Trophoblast cell (in vitro differentiated cells and primary cell): ENCODE measurements at regions not wholly inside any gene's neighbourhood (a gene's known extent, or its start where the extent isn't known, plus 50 kb on each side); places are given as distances from the start of the nearest gene placed in this dataset.

Source experiments
- DNase-seq, 2 donors: peaks; one replicate each; pipeline ENCODE4 v3.0.0-alpha.2; 2016
- H2AFZ ChIP-seq: 2 replicates; pipeline ENCODE4 v1.6.1; 2013; ENCODE audit warnings: low read length, moderate library complexity, mild to moderate bottlenecking; ENCODE audit not compliant: insufficient read depth, poor library complexity
- H2AK5ac ChIP-seq: 2 replicates; pipeline ENCODE4 v1.6.1; 2013; ENCODE audit warnings: mild to moderate bottlenecking, low read length
- H2BK120ac ChIP-seq: 2 replicates; pipeline ENCODE4 v1.6.1; 2013; ENCODE audit warnings: low read length, mild to moderate bottlenecking, moderate library complexity; ENCODE audit not compliant: insufficient read depth, poor library complexity
- H2BK12ac ChIP-seq: 2 replicates; pipeline ENCODE4 v1.6.1; 2013; ENCODE audit warnings: mild to moderate bottlenecking, low read length, moderate library complexity
- H2BK5ac ChIP-seq: 2 replicates; pipeline ENCODE4 v1.6.1; 2013; ENCODE audit warnings: low read length, low read depth, moderate library complexity, mild to moderate bottlenecking; ENCODE audit not compliant: poor library complexity
- H3K14ac ChIP-seq: 2 replicates; pipeline ENCODE4 v1.6.1; 2013; ENCODE audit warnings: mild to moderate bottlenecking, low read length
- H3K18ac ChIP-seq: 2 replicates; pipeline ENCODE4 v1.6.1; 2013; ENCODE audit warnings: mild to moderate bottlenecking, low read length
- H3K23ac ChIP-seq: 2 replicates; pipeline ENCODE4 v1.6.1; 2013; ENCODE audit warnings: low read length
- H3K27ac ChIP-seq: 2 replicates; pipeline ENCODE4 v1.5.1; 2013; ENCODE audit warnings: low read depth, mild to moderate bottlenecking, inconsistent platforms, low read length, moderate library complexity
- H3K27me3 ChIP-seq: 2 replicates; pipeline ENCODE4 v1.6.1; 2013; ENCODE audit warnings: inconsistent platforms, mild to moderate bottlenecking, low read length, moderate library complexity; ENCODE audit not compliant: insufficient read depth
- H3K36me3 ChIP-seq, 2 experiments: 1 replicate in 1 of 2; 2 replicates in 1 of 2; pipeline ENCODE4 v1.6.1; 2013; ENCODE audit warnings: low read length in 2 of 2, mild to moderate bottlenecking in 2 of 2, moderate library complexity in 1 of 2; ENCODE audit not compliant: insufficient read depth in 2 of 2, control insufficient read depth in 1 of 2
- H3K4ac ChIP-seq: 2 replicates; pipeline ENCODE4 v1.6.1; 2013; ENCODE audit warnings: low read depth, mild to moderate bottlenecking, low read length, moderate library complexity
- H3K4me1 ChIP-seq, 2 experiments: 1 replicate in 1 of 2; 2 replicates in 1 of 2; pipeline ENCODE4 v1.6.1; 2013; ENCODE audit warnings: low read length in 2 of 2, mild to moderate bottlenecking in 2 of 2, moderate library complexity in 1 of 2; ENCODE audit not compliant: insufficient read depth in 2 of 2, control insufficient read depth in 1 of 2
- H3K4me2 ChIP-seq: 2 replicates; pipeline ENCODE4 v1.6.1; 2013; ENCODE audit warnings: inconsistent platforms, mild to moderate bottlenecking, low read length, moderate library complexity
- H3K4me3 ChIP-seq: 2 replicates; pipeline ENCODE4 v1.5.1; 2013; ENCODE audit warnings: mild to moderate bottlenecking, low read depth, low read length, inconsistent platforms
- H3K79me1 ChIP-seq: one replicate; pipeline ENCODE4 v1.6.1; 2013; ENCODE audit warnings: low read length
- H3K79me2 ChIP-seq: 2 replicates; pipeline ENCODE4 v1.6.1; 2013; ENCODE audit warnings: low read length, mild to moderate bottlenecking; ENCODE audit not compliant: control insufficient read depth, insufficient read depth, poor library complexity
- H3K9ac ChIP-seq: 2 replicates; pipeline ENCODE4 v1.6.1; 2013; ENCODE audit warnings: mild to moderate bottlenecking, low read length
- H3K9me3 ChIP-seq: 2 replicates; pipeline ENCODE4 v1.6.1; 2013; ENCODE audit warnings: low read depth, mild to moderate bottlenecking, control low read depth, inconsistent platforms, low read length; ENCODE audit not compliant: insufficient read depth
- H4K12ac ChIP-seq: 2 replicates; pipeline ENCODE4 v1.6.1; 2013; ENCODE audit warnings: low read depth, mild to moderate bottlenecking, low read length, moderate library complexity
- H4K8ac ChIP-seq: 2 replicates; pipeline ENCODE4 v1.6.1; 2013; ENCODE audit warnings: low read depth, mild to moderate bottlenecking, low read length, moderate library complexity
- H4K91ac ChIP-seq: one replicate; pipeline ENCODE4 v1.6.1; 2013; ENCODE audit warnings: low read depth, mild to moderate bottlenecking, low read length, moderate library complexity
- WGBS: extraction: QIAGEN DNeasy Blood & Tissue Kit; methylation state at CpG from one replicate; pipeline ENCODE4 v1.1.7; 2013; ENCODE audit warnings: missing lambda C conversion rate; ENCODE audit not compliant: insufficient read length, insufficient coverage; ENCODE audit errors: extremely low coverage; 5-methylcytosine and 5-hydroxymethylcytosine counted together

GRCh38 chr3:89841041-89841440, 733.6 kb downstream of the EPHA3 start:
- no peaks in the 10 kb centered on the region for H3K36me3 ChIP-seq
- H2BK120ac ChIP-seq: no peak overlapping the region
- no peak overlapping the region for H3K4ac ChIP-seq
- no peak overlapping the region for H4K91ac ChIP-seq
- H3K14ac ChIP-seq: no peak overlapping the region
- no peak overlapping the region for H3K4me3 ChIP-seq
- no peak overlapping the region for H2AK5ac ChIP-seq
- no peak overlapping the region for H3K9ac ChIP-seq
- H3K79me1 ChIP-seq: no peaks in the 10 kb centered on the region
- no peak overlapping the region for H3K27ac ChIP-seq
- no peaks in the 10 kb centered on the region for H3K4me1 ChIP-seq
- no peak overlapping the region for H4K8ac ChIP-seq
- H3K23ac ChIP-seq: no peak overlapping the region
- H2BK5ac ChIP-seq: no peak overlapping the region
- no peak overlapping the region for H3K4me2 ChIP-seq
- H4K12ac ChIP-seq: no peak overlapping the region
- H2BK12ac ChIP-seq: no peak overlapping the region
- no peaks in the 10 kb centered on the region for H3K9me3 ChIP-seq
- no peak overlapping the region for H2AFZ ChIP-seq
- no peaks in the 10 kb centered on the region for H3K27me3 ChIP-seq
- H3K79me2 ChIP-seq: no peaks in the 10 kb centered on the region
- no peak overlapping the region for H3K18ac ChIP-seq
- DNase-seq: no peak

GRCh38 chr3:89845053-89845452, 737.6 kb downstream of the EPHA3 start:
- Histone ChIP-seq H2BK12ac (no peak overlapping the region), H3K4me3 (no peak overlapping the region), H2AK5ac (no peak overlapping the region), H3K4me2 (no peak overlapping the region), H3K36me3 (no peaks in the 10 kb centered on the region), H4K12ac (no peak overlapping the region), H3K14ac (no peak overlapping the region), H2BK5ac (no peak overlapping the region), H3K4me1 (no peaks in the 10 kb centered on the region), H3K23ac (no peak overlapping the region), H4K8ac (no peak overlapping the region), H3K27ac (no peak overlapping the region), H2BK120ac (no peak overlapping the region), H3K4ac (no peak overlapping the region), H3K9ac (no peak overlapping the region), H3K27me3 (no peaks in the 10 kb centered on the region), H3K18ac (no peak overlapping the region), H4K91ac (no peak overlapping the region), H2AFZ (no peak overlapping the region), H3K79me1 (no peaks in the 10 kb centered on the region), H3K79me2 (no peaks in the 10 kb centered on the region), H3K9me3 (no peaks in the 10 kb centered on the region)
- no peak for DNase-seq
- WGBS: no CpG with 5 or more reads among the region's 1 CpG

GRCh38 chr3:89847955-89848354, 740.5 kb downstream of the EPHA3 start:
- Histone ChIP-seq H3K79me1 (no peaks in the 10 kb centered on the region), H2AK5ac (no peak overlapping the region), H2BK120ac (no peak overlapping the region), H3K23ac (no peak overlapping the region), H2AFZ (no peak overlapping the region), H3K18ac (no peak overlapping the region), H3K27me3 (no peaks in the 10 kb centered on the region), H3K79me2 (no peaks in the 10 kb centered on the region), H4K91ac (no peak overlapping the region), H3K9ac (no peak overlapping the region), H4K12ac (no peak overlapping the region), H3K4me2 (no peak overlapping the region), H3K4me1 (no peaks in the 10 kb centered on the region), H3K4ac (no peak overlapping the region), H3K27ac (no peak overlapping the region), H2BK12ac (no peak overlapping the region), H3K36me3 (no peaks in the 10 kb centered on the region), H4K8ac (no peak overlapping the region), H3K14ac (no peak overlapping the region), H2BK5ac (no peak overlapping the region), H3K4me3 (no peak overlapping the region), H3K9me3 (no peaks in the 10 kb centered on the region)
- DNase-seq: no peak
- no CpG with 5 or more reads among the region's 1 CpG for WGBS

GRCh38 chr3:89851974-89852621, 744.7 kb downstream of the EPHA3 start:
- Histone ChIP-seq H4K12ac (no peak overlapping the region), H2BK120ac (no peak overlapping the region), H3K4ac (no peak overlapping the region), H3K9me3 (no peaks in the 10 kb centered on the region), H3K23ac (no peak overlapping the region), H3K27me3 (no peaks in the 10 kb centered on the region), H3K4me1 (no peaks in the 10 kb centered on the region), H3K79me2 (no peaks in the 10 kb centered on the region), H2BK12ac (no peak overlapping the region), H2AK5ac (no peak overlapping the region), H3K79me1 (no peaks in the 10 kb centered on the region), H3K14ac (no peak overlapping the region), H2BK5ac (no peak overlapping the region), H3K27ac (no peak overlapping the region), H3K4me2 (no peak overlapping the region), H3K36me3 (no peaks in the 10 kb centered on the region), H3K18ac (no peak overlapping the region), H3K4me3 (no peak overlapping the region), H4K8ac (no peak overlapping the region), H3K9ac (no peak overlapping the region), H4K91ac (no peak overlapping the region), H2AFZ (no peak overlapping the region)
- peak in 1 of 2 donors; percentile 17 for DNase-seq
- WGBS: no CpG with 5 or more reads among the region's 9 CpGs
